SK-N-SH (cell line): ENCODE measurements at regions not wholly inside any gene's neighbourhood (a gene's known extent, or its start where the extent isn't known, plus 50 kb on each side); places are given as distances from the start of the nearest gene placed in this dataset.
"Not testable (repeated sequence)": the region's sequence is repeated elsewhere in the genome, so short reads cannot be mapped to it uniquely, and the experiment has no call there.

ENCODE experiments used
- CTCF ChIA-PET: fragments of 300-600, 350-600 bp; formaldehyde crosslinking; extraction: SDS; loops from one replicate; lab custom pipeline; 2021; lab: Yijun Ruan, JAX
- POLR2A ChIA-PET: fragments of 350-600 bp; sonication (Branson Sonifier 250); formaldehyde crosslinking; extraction: SDS; loops from one replicate; lab custom pipeline; 2020; ENCODE audit warnings: antibody characterized with exemption, inconsistent platforms; lab: Yijun Ruan, JAX
- DNase-seq: peaks from one replicate; pipeline ENCODE4 v3.0.0; 2012
- H2AFZ ChIP-seq: fragments of 200-600 bp; sonication (generic); 2 replicates; pipeline ENCODE4 v1.8.1; 2016; ENCODE audit warnings: antibody characterized with exemption, mild to moderate bottlenecking, low read depth
- H3F3A ChIP-seq: fragments of 200-600 bp; sonication (generic); replicated peaks from 2 replicates; pipeline ENCODE3; 2016; ENCODE audit warnings: antibody characterized with exemption, mild to moderate bottlenecking; ENCODE audit not compliant: insufficient read depth
- H3K27ac ChIP-seq, 2 experiments: fragments of 200-500 bp in 1 of 2; fragments of 200-600 bp in 1 of 2; sonication (Bioruptor generic) in 1 of 2; sonication (generic), shearing (Covaris generic) in 1 of 2; 2 replicates each; pipeline versions ENCODE4 v1.5.1 to v1.6.1; 2014 to 2016; ENCODE audit warnings: low read depth in 2 of 2, inconsistent platforms in 1 of 2, low read length in 1 of 2, mild to moderate bottlenecking in 1 of 2, mixed read lengths in 1 of 2
- H3K27me3 ChIP-seq: fragments of 200-600 bp; sonication (generic), shearing (Covaris generic); 2 replicates; pipeline ENCODE4 v1.6.1; 2016; ENCODE audit warnings: mixed run types; ENCODE audit not compliant: insufficient read depth
- H3K36me3 ChIP-seq, 2 experiments: fragments of 200-500 bp in 1 of 2; fragments of 200-600 bp in 1 of 2; sonication (Bioruptor generic) in 1 of 2; sonication (generic) in 1 of 2; replicated peaks in 1 of 2; 2 replicates each; pipeline versions ENCODE3 to v1.5.1; 2014 to 2016; ENCODE audit warnings: low read length in 1 of 2, mild to moderate bottlenecking in 1 of 2; ENCODE audit not compliant: insufficient read depth in 2 of 2, control insufficient read depth in 1 of 2
- H3K4me1 ChIP-seq, 2 experiments: fragments of 200-500 bp in 1 of 2; fragments of 200-600 bp in 1 of 2; sonication (Bioruptor generic) in 1 of 2; sonication (generic), shearing (Covaris generic) in 1 of 2; 2 replicates each; pipeline versions ENCODE4 v1.5.1 to v1.6.1; 2014 to 2016; ENCODE audit warnings: low read depth in 1 of 2, low read length in 1 of 2, mixed run types in 1 of 2; ENCODE audit not compliant: insufficient read depth in 2 of 2, control insufficient read depth in 1 of 2
- H3K4me2 ChIP-seq: fragments of 200-600 bp; sonication (generic), shearing (Covaris generic); 2 replicates; pipeline ENCODE4 v1.6.1; 2017; ENCODE audit warnings: mixed run types
- H3K4me3 ChIP-seq, 2 experiments: fragments of 200-500 bp in 1 of 2; fragments of 200-600 bp in 1 of 2; sonication (Bioruptor generic) in 1 of 2; sonication (generic), shearing (Covaris generic) in 1 of 2; 2 replicates each; pipeline versions ENCODE4 v1.5.1 to v1.8.1; 2014 to 2016; ENCODE audit warnings: low read depth in 2 of 2, inconsistent platforms in 1 of 2, low read length in 1 of 2, mild to moderate bottlenecking in 1 of 2, mixed read lengths in 1 of 2, moderate library complexity in 1 of 2
- H3K79me2 ChIP-seq: fragments of 200-600 bp; sonication (generic); 2 replicates; pipeline ENCODE4 v1.8.1; 2017; ENCODE audit warnings: mild to moderate bottlenecking; ENCODE audit not compliant: insufficient read depth
- H3K9ac ChIP-seq: fragments of 200-600 bp; sonication (generic); 2 replicates; pipeline ENCODE4 v1.6.1; 2017; ENCODE audit warnings: mixed run types
- H3K9me2 ChIP-seq: fragments of 200-600 bp; sonication (generic); 2 replicates; pipeline ENCODE4 v1.6.1; 2017; ENCODE audit warnings: mixed run types
- H3K9me3 ChIP-seq: fragments of 200-600 bp; sonication (generic); 2 replicates; pipeline ENCODE4 v1.6.1; 2017; ENCODE audit warnings: mixed run types, mild to moderate bottlenecking, moderate library complexity
- H4K20me1 ChIP-seq: fragments of 200-600 bp; sonication (generic); 2 replicates; pipeline ENCODE4 v1.6.1; 2017; ENCODE audit warnings: mild to moderate bottlenecking, mixed run types; ENCODE audit not compliant: insufficient read depth
- EZH2phosphoT487 ChIP-seq: fragments of 200-600 bp; sonication (generic); IDR thresholded peaks from 2 replicates; pipeline ENCODE4 v1.6.1; 2017; ENCODE audit warnings: low read depth, mixed run types, mild to moderate bottlenecking, antibody characterized with exemption, moderate library complexity, borderline replicate concordance
- FOXJ3 ChIP-seq: sonication (generic); formaldehyde crosslinking; IDR thresholded peaks from 2 replicates; pipeline ENCODE4 v1.5.1; 2020; ENCODE audit warnings: mild to moderate bottlenecking, missing genetic modification reagents
- GATA2 ChIP-seq: sonication (generic); formaldehyde crosslinking; IDR thresholded peaks from 2 replicates; pipeline ENCODE4 v1.5.0; 2020; ENCODE audit warnings: mild to moderate bottlenecking, missing genetic modification reagents
- MAX ChIP-seq: IDR thresholded peaks from 2 replicates; pipeline ENCODE4 v1.4.0; 2012; ENCODE audit warnings: low read depth
- MEF2A ChIP-seq: IDR thresholded peaks from 2 replicates; pipeline ENCODE4 v1.4.0; 2012; ENCODE audit warnings: low read depth, borderline replicate concordance
- NFIC ChIP-seq: IDR thresholded peaks from 2 replicates; pipeline ENCODE4 v1.4.0; 2012; ENCODE audit warnings: borderline replicate concordance
- NRF1 ChIP-seq: IDR thresholded peaks from 2 replicates; pipeline ENCODE4 v1.6.1; 2012; ENCODE audit warnings: low read depth, mild to moderate bottlenecking, low read length
- PBX3 ChIP-seq: IDR thresholded peaks from 2 replicates; pipeline ENCODE4; 2012
- POLR2AphosphoS5 ChIP-seq: IDR thresholded peaks from 2 replicates; pipeline ENCODE4 v1.6.1; 2012; ENCODE audit warnings: low read depth, low read length
- RAD21 ChIP-seq: IDR thresholded peaks from 2 replicates; pipeline ENCODE4 v1.6.1; 2012; ENCODE audit warnings: mild to moderate bottlenecking, low read length
- REST ChIP-seq: IDR thresholded peaks from 2 replicates; pipeline ENCODE4 v1.6.1; 2012; ENCODE audit warnings: mild to moderate bottlenecking, low read depth, low read length, moderate library complexity
- RXRA ChIP-seq: IDR thresholded peaks from 2 replicates; pipeline ENCODE4 v1.4.0; 2012; ENCODE audit warnings: low read depth, mild to moderate bottlenecking, borderline replicate concordance
- SMC3 ChIP-seq: IDR thresholded peaks from 2 replicates; pipeline ENCODE4 v1.6.1; 2012; ENCODE audit warnings: low read depth, low read length, improper control_type of control experiment
- TAF1 ChIP-seq: IDR thresholded peaks from 2 replicates; pipeline ENCODE4 v1.6.1; 2012; ENCODE audit warnings: low read depth, mild to moderate bottlenecking, low read length, moderate library complexity, borderline replicate concordance
- TCF12 ChIP-seq: IDR thresholded peaks from 2 replicates; pipeline ENCODE4 v1.4.0; 2012
- TEAD4 ChIP-seq: IDR thresholded peaks from 2 replicates; pipeline ENCODE4 v1.4.0; 2012; ENCODE audit warnings: mild to moderate bottlenecking, borderline replicate concordance; ENCODE audit not compliant: insufficient read depth
- USF1 ChIP-seq: IDR thresholded peaks from 2 replicates; pipeline ENCODE4 v1.4.0; 2012; ENCODE audit warnings: low read depth, borderline replicate concordance
- USF2 ChIP-seq: fragments of 150-350 bp; IDR thresholded peaks from 2 replicates; pipeline ENCODE4 v1.6.1; 2017; ENCODE audit warnings: antibody characterized with exemption, low read length, low read depth, borderline replicate concordance
- WGBS: methylation state at CpG from one replicate; pipeline ENCODE4 v1.1.6; 2017; ENCODE audit warnings: low lambda C conversion rate; 5-methylcytosine and 5-hydroxymethylcytosine counted together

- H2AFZ ChIP-seq, result no peak overlapping the region
- no peak for DNase-seq
- WGBS, result 88% methylated on average over 4 of the region's 4 CpGs
- H3K9me2 ChIP-seq, result no peaks in the 10 kb centered on the region
- no peak overlapping the region for H3K4me3 ChIP-seq
- H3K9ac ChIP-seq, result no peak overlapping the region
- H3K4me1 ChIP-seq, result no peaks in the 10 kb centered on the region; a peak in 1 of 4 replicates
- no peaks in the 10 kb centered on the region for H3K27me3 ChIP-seq
- H3K9me3 ChIP-seq, result no peaks in the 10 kb centered on the region
- H3K4me2 ChIP-seq, result no peak overlapping the region
- TF ChIP-seq USF2, result no peak
- no peak for TF ChIP-seq PBX3
- no peak for TF ChIP-seq GATA2 (CRISPR knock-in tag)
- no peak for TF ChIP-seq POLR2AphosphoS5
- TF ChIP-seq TAF1, result no peak
- TF ChIP-seq RAD21, result no peak
- no peak for TF ChIP-seq NRF1
- no peak for TF ChIP-seq USF1
- no peak for TF ChIP-seq MEF2A
- no peak for TF ChIP-seq NFIC
- no peak for TF ChIP-seq TEAD4
- TF ChIP-seq EZH2phosphoT487, result no peak
- no peak for TF ChIP-seq REST
- TF ChIP-seq MAX, result no peak
- TF ChIP-seq TCF12, result no peak
- TF ChIP-seq FOXJ3 (CRISPR knock-in tag), result no peak
- no peak for TF ChIP-seq RXRA
- no peak for TF ChIP-seq SMC3
- TF ChIP-seq, all 33 proteins: peak for 0
- H3K36me3 ChIP-seq, result no peaks in the 10 kb centered on the region
- peaks cover 9% of the 10 kb centered on the region for H3F3A ChIP-seq
- ChIA-PET POLR2A (no interaction called here), CTCF (no interaction called here)
- H4K20me1 ChIP-seq, result no peaks in the 10 kb centered on the region
- no peaks in the 10 kb centered on the region for H3K79me2 ChIP-seq
- no peak overlapping the region for H3K27ac ChIP-seq
These were observed 411.2 kb upstream of the CAMK1G start for GRCh38 chr1:209172286-209172685.

- H3K9me2 ChIP-seq, H3K9ac ChIP-seq, H4K20me1 ChIP-seq, H2AFZ ChIP-seq, H3K27me3 ChIP-seq, CTCF ChIA-PET, H3K27ac ChIP-seq, H3K4me2 ChIP-seq, DNase-seq, H3K9me3 ChIP-seq, H3K79me2 ChIP-seq, H3F3A ChIP-seq, H3K4me1 ChIP-seq, H3K4me3 ChIP-seq, H3K36me3 ChIP-seq, POLR2A ChIA-PET: not testable (repeated sequence)
- WGBS, result 93% methylated on average over 14 of the region's 31 CpGs
These were observed 410.5 kb upstream of the CAMK1G start for GRCh38 chr1:209172792-209173542.
